GM23248 (cell line): ENCODE measurements at regions not wholly inside any gene's neighbourhood (a gene's known extent, or its start where the extent isn't known, plus 50 kb on each side); places are given as distances from the start of the nearest gene placed in this dataset.

Experiments used
- EZH2 ChIP-seq: fragments of 200-600 bp; sonication (generic); IDR thresholded peaks from 2 replicates; pipeline ENCODE4 v1.6.1; 2018; ENCODE audit warnings: antibody characterized with exemption, mild to moderate bottlenecking; ENCODE audit not compliant: insufficient read depth, poor library complexity, severe bottlenecking
- EZH2phosphoT487 ChIP-seq: fragments of 200-600 bp; sonication (generic); IDR thresholded peaks from 2 replicates; pipeline ENCODE4 v1.6.1; 2018; ENCODE audit warnings: antibody characterized with exemption, moderate library complexity, mild to moderate bottlenecking, low read depth; ENCODE audit not compliant: insufficient read depth

- TF ChIP-seq EZH2phosphoT487, result no peak
- no peak for TF ChIP-seq EZH2
These were observed 140.7 kb downstream of the DYRK2 start for GRCh38 chr12:67789266-67789665.
